OCI-LY7 (cell line): ENCODE measurements at regions not wholly inside any gene's neighbourhood (a gene's known extent, or its start where the extent isn't known, plus 50 kb on each side); places are given as distances from the start of the nearest gene placed in this dataset.

Experiments
- BruUV-seq: library from RNA; stranded (reverse); fragments of 400-500 nt; replicated peaks from 2 replicates; lab custom pipeline; 2021; lab: Mats Ljungman, UMichigan
- CTCF ChIA-PET: fragments of 300-600 bp; sonication (Branson Sonifier 250); formaldehyde crosslinking; loops from one replicate; lab custom pipeline; 2022; ENCODE audit warnings: antibody characterized with exemption; ENCODE audit not compliant: unreplicated experiment; lab: Charles Lee
- POLR2A ChIA-PET: fragments of 300-600 bp; sonication (Branson Sonifier 250); formaldehyde crosslinking; loops from one replicate; lab custom pipeline; 2022; ENCODE audit warnings: antibody characterized with exemption; lab: Charles Lee
- DNase-seq: peaks from one replicate; pipeline ENCODE4 v3.0.0-alpha.2; 2015; ENCODE audit warnings: low spot score
- H2AFZ ChIP-seq: fragments of 200-600 bp; sonication (generic), shearing (Covaris generic); 2 replicates; pipeline ENCODE4 v1.6.1; 2014; ENCODE audit warnings: mild to moderate bottlenecking, antibody characterized with exemption, low read length, moderate library complexity
- H3K27ac ChIP-seq: fragments of 200-600 bp; sonication (generic); 2 replicates; pipeline ENCODE4 v1.5.1; 2014; ENCODE audit warnings: mixed run types, low read depth, mild to moderate bottlenecking, moderate library complexity, low read length, inconsistent platforms; ENCODE audit not compliant: poor library complexity, severe bottlenecking
- H3K36me3 ChIP-seq: fragments of 200-600 bp; sonication (generic); 2 replicates; pipeline ENCODE4 v1.6.1; 2014; ENCODE audit warnings: mild to moderate bottlenecking, antibody characterized with exemption, low read length, moderate library complexity, mixed read lengths; ENCODE audit not compliant: insufficient read depth
- H3K4me1 ChIP-seq: fragments of 200-600 bp; sonication (generic); 2 replicates; pipeline ENCODE4 v1.5.1; 2014; ENCODE audit warnings: mild to moderate bottlenecking, low read length; ENCODE audit not compliant: insufficient read depth, poor library complexity, severe bottlenecking
- H3K4me2 ChIP-seq: fragments of 200-600 bp; sonication (generic); 2 replicates; pipeline ENCODE4 v1.6.1; 2014; ENCODE audit warnings: mild to moderate bottlenecking, low read length
- H3K4me3 ChIP-seq: fragments of 200-600 bp; sonication (generic); 2 replicates; pipeline ENCODE4 v1.5.1; 2014; ENCODE audit warnings: mild to moderate bottlenecking, low read depth, low read length; ENCODE audit not compliant: poor library complexity, severe bottlenecking
- H3K79me2 ChIP-seq: fragments of 200-600 bp; sonication (generic); 2 replicates; pipeline ENCODE4 v1.6.1; 2016; ENCODE audit warnings: low read depth, mild to moderate bottlenecking, low read length, moderate library complexity, mixed read lengths; ENCODE audit not compliant: insufficient read depth
- H3K9me2 ChIP-seq: fragments of 200-600 bp; sonication (generic); 2 replicates; pipeline ENCODE4 v1.6.1; 2016; ENCODE audit warnings: mild to moderate bottlenecking, low read length, mixed read lengths; ENCODE audit not compliant: insufficient read depth
- H3K9me3 ChIP-seq: fragments of 200-600 bp; sonication (generic); 2 replicates; pipeline ENCODE4 v1.6.1; 2014; ENCODE audit warnings: mild to moderate bottlenecking, mixed run types, low read length, mixed read lengths
- H4K20me1 ChIP-seq: fragments of 200-600 bp; sonication (generic); 2 replicates; pipeline ENCODE4 v1.6.1; 2014; ENCODE audit warnings: mild to moderate bottlenecking, antibody characterized with exemption, low read length, moderate library complexity, mixed read lengths; ENCODE audit not compliant: insufficient read depth
- EZH2phosphoT487 ChIP-seq: fragments of 200-600 bp; sonication (generic); IDR thresholded peaks from 2 replicates; pipeline ENCODE4 v1.6.1; 2018; ENCODE audit warnings: low read depth, borderline replicate concordance, mild to moderate bottlenecking, mixed run types, antibody characterized with exemption, low read length, moderate library complexity, mixed read lengths
- intact Hi-C: fragments of 100-400 bp; cut with micrococcal nuclease; formaldehyde crosslinking; loops from one replicate; pipeline ENCODE4 v1.10.0; 2022; ENCODE audit not compliant: unreplicated experiment
- TF ChIP-seq, protein P1 (sequence below): fragments of 200-600 bp; sonication (generic); conservative IDR thresholded peaks from 2 replicates; pipeline ENCODE4 v1.5.1; 2014; ENCODE audit warnings: mild to moderate bottlenecking, antibody characterized with exemption, low read length, moderate library complexity, mixed read lengths

DNA sequence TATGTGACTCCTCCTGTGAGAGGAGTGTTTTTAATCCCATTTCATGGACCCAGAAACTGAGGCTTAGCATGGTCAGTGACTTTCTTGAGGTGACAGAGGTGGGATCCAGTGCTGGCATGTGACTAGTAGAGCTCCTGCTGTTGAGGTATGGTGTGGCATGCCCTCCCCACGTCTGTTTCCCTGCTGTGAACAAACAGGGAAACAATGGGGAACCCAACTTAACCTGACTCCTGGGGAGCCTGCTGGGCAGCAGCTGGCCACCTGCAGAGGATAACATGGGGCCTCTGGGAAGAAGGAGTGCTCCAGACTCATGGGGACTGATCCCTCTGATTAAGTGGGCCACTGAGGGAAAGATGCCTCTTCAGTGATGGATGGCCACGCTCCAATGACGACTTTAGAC, 114.0 kb downstream of the BEGAIN start:
- Histone ChIP-seq H3K9me2 (no peaks in the 10 kb centered on the region), H3K36me3 (no peaks in the 10 kb centered on the region), H4K20me1 (no peaks in the 10 kb centered on the region; the same call in 1 of the 2 replicates), H3K9me3 (no peaks in the 10 kb centered on the region), H3K27ac (no peak overlapping the region), H3K4me1 (no peaks in the 10 kb centered on the region), H2AFZ (no peak overlapping the region), H3K4me3 (no peak overlapping the region), H3K4me2 (no peak overlapping the region), H3K79me2 (no peaks in the 10 kb centered on the region)
- no TSS peak for BruUV-seq
- CTCF ChIA-PET = no interaction called here
- DNase-seq = no peak
- no peak for TF ChIP-seq EZH2phosphoT487
- TF ChIP-seq, protein P1, sequence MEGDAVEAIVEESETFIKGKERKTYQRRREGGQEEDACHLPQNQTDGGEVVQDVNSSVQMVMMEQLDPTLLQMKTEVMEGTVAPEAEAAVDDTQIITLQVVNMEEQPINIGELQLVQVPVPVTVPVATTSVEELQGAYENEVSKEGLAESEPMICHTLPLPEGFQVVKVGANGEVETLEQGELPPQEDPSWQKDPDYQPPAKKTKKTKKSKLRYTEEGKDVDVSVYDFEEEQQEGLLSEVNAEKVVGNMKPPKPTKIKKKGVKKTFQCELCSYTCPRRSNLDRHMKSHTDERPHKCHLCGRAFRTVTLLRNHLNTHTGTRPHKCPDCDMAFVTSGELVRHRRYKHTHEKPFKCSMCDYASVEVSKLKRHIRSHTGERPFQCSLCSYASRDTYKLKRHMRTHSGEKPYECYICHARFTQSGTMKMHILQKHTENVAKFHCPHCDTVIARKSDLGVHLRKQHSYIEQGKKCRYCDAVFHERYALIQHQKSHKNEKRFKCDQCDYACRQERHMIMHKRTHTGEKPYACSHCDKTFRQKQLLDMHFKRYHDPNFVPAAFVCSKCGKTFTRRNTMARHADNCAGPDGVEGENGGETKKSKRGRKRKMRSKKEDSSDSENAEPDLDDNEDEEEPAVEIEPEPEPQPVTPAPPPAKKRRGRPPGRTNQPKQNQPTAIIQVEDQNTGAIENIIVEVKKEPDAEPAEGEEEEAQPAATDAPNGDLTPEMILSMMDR = no peak
- POLR2A ChIA-PET = no interaction called here
- intact Hi-C loops = no loop called here

DNA sequence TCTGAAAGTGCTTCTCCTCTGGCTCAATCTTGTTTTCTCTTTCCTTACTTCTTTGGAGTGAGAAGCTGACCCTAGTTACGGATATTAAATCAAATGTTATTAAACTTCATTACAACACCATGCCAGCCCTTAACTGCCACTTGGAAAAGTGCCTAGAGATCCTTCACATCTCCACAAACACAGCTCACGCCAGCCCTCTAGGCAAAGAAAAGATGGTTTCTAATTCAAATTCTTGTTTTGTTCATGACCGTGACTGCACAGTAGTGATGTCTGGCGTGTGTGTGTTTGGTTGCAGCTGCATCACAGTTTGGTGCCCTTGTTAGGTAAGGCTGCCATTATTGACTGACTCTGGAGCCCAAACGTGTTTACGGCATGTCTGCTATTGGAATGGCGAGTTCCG, 113.0 kb downstream of the BEGAIN start:
- BruUV-seq = no TSS peak
- ChIA-PET CTCF (no interaction called here), POLR2A (interaction anchor here (0.6 kb wide), 1 partner anchor 1173 kb away, joined by 4 read pairs; no protein-coding TSS in a partner anchor)

DNA sequence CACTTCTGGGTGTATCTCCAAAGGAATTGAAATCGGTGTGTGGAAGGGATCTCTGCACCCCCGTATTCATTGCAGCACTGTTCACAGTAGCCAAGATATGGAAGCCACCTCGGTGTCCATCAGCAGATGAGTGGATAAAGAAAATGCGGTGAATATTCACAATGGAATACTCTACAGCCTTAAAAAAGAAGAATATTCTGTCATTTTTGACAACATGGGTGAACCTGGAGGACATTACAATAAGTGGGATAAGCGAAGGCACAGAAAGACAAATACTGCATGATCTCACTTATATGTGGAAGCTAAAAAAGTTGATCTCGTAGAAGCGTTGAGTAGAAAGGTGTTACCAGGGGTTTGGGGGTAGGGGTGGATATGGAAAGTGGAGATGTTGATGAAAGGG, 111.9 kb downstream of the BEGAIN start:
- Histone ChIP-seq H4K20me1 (no peaks in the 10 kb centered on the region; the same call in 1 of the 2 replicates), H3K36me3 (no peaks in the 10 kb centered on the region), H3K9me2 (no peaks in the 10 kb centered on the region), H3K27ac (no peak overlapping the region), H2AFZ (no peak overlapping the region), H3K9me3 (no peaks in the 10 kb centered on the region), H3K4me1 (no peaks in the 10 kb centered on the region), H3K4me3 (no peak overlapping the region), H3K4me2 (no peak overlapping the region), H3K79me2 (no peaks in the 10 kb centered on the region)
- ChIA-PET POLR2A (interaction anchor here (0.6 kb wide), 1 partner anchor 965 kb away, joined by 4 read pairs; no protein-coding TSS in a partner anchor), CTCF (no interaction called here)
- intact Hi-C loops = no loop called here
- no peak for TF ChIP-seq EZH2phosphoT487
- TF ChIP-seq, protein P1 = no peak
- BruUV-seq = no TSS peak
- DNase-seq = no peak

More for the DNA sequence above, 113.0 kb downstream of the BEGAIN start:
- Histone ChIP-seq H3K4me2 (no peak overlapping the region), H3K36me3 (no peaks in the 10 kb centered on the region), H3K4me1 (no peaks in the 10 kb centered on the region), H3K9me3 (no peaks in the 10 kb centered on the region), H3K79me2 (no peaks in the 10 kb centered on the region), H4K20me1 (no peaks in the 10 kb centered on the region; the same call in 1 of the 2 replicates), H3K4me3 (no peak overlapping the region), H3K27ac (no peak overlapping the region), H3K9me2 (no peaks in the 10 kb centered on the region), H2AFZ (no peak overlapping the region)
- intact Hi-C loops = no loop called here
- no peak for DNase-seq
- no peak for TF ChIP-seq EZH2phosphoT487
- TF ChIP-seq, protein P1 = no peak
